Lung microvascular endothelial cell (primary cell): ENCODE measurements at regions not wholly inside any gene's neighbourhood (a gene's known extent, or its start where the extent isn't known, plus 50 kb on each side); places are given as distances from the start of the nearest gene placed in this dataset.

Experiments used
- DNase-seq, 2 donors: peaks; one replicate each; pipeline versions ENCODE4 v3.0.0 to v3.0.0-alpha.2; 2010; ENCODE audit warnings: low read depth in 2 of 2

GRCh38 chr6:21423106-21423854 lies 170.3 kb upstream of the SOX4 start:
- DNase-seq = no peak

GRCh38 chr6:21426841-21427490 lies 166.6 kb upstream of the SOX4 start:
- no peak for DNase-seq

- no peak for DNase-seq
These were observed 164.3 kb upstream of the SOX4 start for GRCh38 chr6:21429291-21429690.

- DNase-seq = no peak
These were observed 162.0 kb upstream of the SOX4 start for GRCh38 chr6:21431526-21431925.

- DNase-seq = no peak
These were observed 156.9 kb upstream of the SOX4 start for GRCh38 chr6:21436625-21437024.

- no peak for DNase-seq
These were observed 156.0 kb upstream of the SOX4 start for GRCh38 chr6:21437581-21437980.

- no peak for DNase-seq
These were observed 155.1 kb upstream of the SOX4 start for GRCh38 chr6:21438237-21438985.

- peak in 1 of 2 donors; percentile 18 for DNase-seq
These were observed 154.6 kb upstream of the SOX4 start for GRCh38 chr6:21438986-21439352.

- DNase-seq = peak in 1 of 2 donors; percentile 42
These were observed 152.2 kb upstream of the SOX4 start for GRCh38 chr6:21441386-21441785.

- no peak for DNase-seq
These were observed 150.7 kb upstream of the SOX4 start for GRCh38 chr6:21442874-21443273.

GRCh38 chr6:21444711-21445260 lies 148.8 kb upstream of the SOX4 start:
- no peak for DNase-seq

- DNase-seq = no peak
These were observed 145.6 kb upstream of the SOX4 start for GRCh38 chr6:21447987-21448386.

- no peak for DNase-seq
These were observed 145.0 kb upstream of the SOX4 start for GRCh38 chr6:21448485-21449109.

- no peak for DNase-seq
These were observed 143.4 kb upstream of the SOX4 start for GRCh38 chr6:21450149-21450548.

GRCh38 chr6:21450628-21451027 lies 142.9 kb upstream of the SOX4 start:
- no peak for DNase-seq

- DNase-seq = no peak
These were observed 142.0 kb upstream of the SOX4 start for GRCh38 chr6:21451546-21452013.

- DNase-seq = no peak
These were observed 139.3 kb upstream of the SOX4 start for GRCh38 chr6:21454262-21454661.

GRCh38 chr6:21455071-21455470 lies 138.5 kb upstream of the SOX4 start:
- no peak for DNase-seq

- DNase-seq = no peak
These were observed 135.9 kb upstream of the SOX4 start for GRCh38 chr6:21457647-21458046.

- DNase-seq = no peak
These were observed 133.9 kb upstream of the SOX4 start for GRCh38 chr6:21459641-21460040.

GRCh38 chr6:21461844-21462518 lies 131.6 kb upstream of the SOX4 start:
- no peak for DNase-seq
